ENCODE measurements at regions not wholly inside any gene's neighbourhood (a gene's known extent, or its start where the extent isn't known, plus 50 kb on each side); places are given as distances from the start of the nearest gene placed in this dataset.

- TF ChIP-seq CTCF (IDR thresholded peaks at IDR 0.05; ENCODE audit: low read depth, low read length, poor library complexity, severe bottlenecking) (no peak), EZH2phosphoT487 (IDR thresholded peaks at IDR 0.05; ENCODE audit: borderline replicate concordance, low read length) (no peak)
Observed at GRCh38 chr2:18907508-18907907, 318.1 kb upstream of the NT5C1B start.

Measured in DOHH2 (cell line).